ENCODE measurements at regions not wholly inside any gene's neighbourhood (a gene's known extent, or its start where the extent isn't known, plus 50 kb on each side); places are given as distances from the start of the nearest gene placed in this dataset.

DNA sequence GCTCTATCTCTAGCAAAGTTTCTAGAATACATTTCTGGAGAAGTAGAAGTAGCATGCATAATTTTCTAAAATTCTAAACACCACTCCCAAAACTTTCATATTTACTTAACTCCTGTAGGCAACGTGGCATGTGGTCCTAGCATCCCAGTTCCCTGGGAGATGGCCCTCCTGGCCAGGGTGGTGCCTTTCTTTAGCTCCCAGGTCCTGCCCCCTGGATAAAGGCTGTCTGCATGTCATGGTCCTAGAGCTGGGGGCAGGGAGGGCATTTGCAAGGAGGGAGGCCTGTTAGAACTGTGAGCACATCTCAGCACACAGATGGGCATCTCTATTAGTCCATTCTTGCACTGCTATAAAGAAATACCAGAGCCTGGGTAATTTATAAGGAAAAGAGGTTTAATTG lies 485.6 kb upstream of the SULF2 start:
- TF ChIP-seq HDGF (IDR thresholded peaks at IDR 0.05; ENCODE audit: borderline replicate concordance) (no peak), FOXK2 (IDR thresholded peaks at IDR 0.05) (no peak), LEF1 (IDR thresholded peaks at IDR 0.05; ENCODE audit: borderline replicate concordance) (no peak), BHLHE40 (IDR thresholded peaks at IDR 0.05; ENCODE audit: borderline replicate concordance) (no peak), TARDBP (IDR thresholded peaks at IDR 0.05) (no peak), FOXM1 (IDR thresholded peaks at IDR 0.05; ENCODE audit: borderline replicate concordance) (no peak), ELF4 (IDR thresholded peaks at IDR 0.05) (no peak), SP1 (IDR thresholded peaks at IDR 0.05) (no peak), ARNT (IDR thresholded peaks at IDR 0.05) (no peak), SUZ12 (IDR thresholded peaks at IDR 0.05) (no peak), PKNOX1 (IDR thresholded peaks at IDR 0.05) (no peak)

Data from HEK293T (cell line).